ENCODE measurements at regions not wholly inside any gene's neighbourhood (a gene's known extent, or its start where the extent isn't known, plus 50 kb on each side); places are given as distances from the start of the nearest gene placed in this dataset.

- Histone ChIP-seq H3K23me2 (ENCODE audit: low read depth, low read length) (no peaks in the 10 kb centered on the region; the same call in 1 of the 2 replicates), H3K14ac (ENCODE audit: insufficient read length) (no peak overlapping the region), H2BK120ac (replicated peaks; ENCODE audit: low read depth, low read length) (no peak overlapping the region), H3K23ac (ENCODE audit: insufficient read length) (no peak overlapping the region), H3K9me3 (ENCODE audit: insufficient read depth in 2 of 2, low read depth in 1 of 2, low read length in 1 of 2) (no peaks in the 10 kb centered on the region), H2BK20ac (ENCODE audit: low read length) (no peak overlapping the region), H3K56ac (replicated peaks; ENCODE audit: insufficient read length, low read depth, low read length) (no peak overlapping the region), H4K8ac (ENCODE audit: extremely low read depth, insufficient read depth, low read length) (no peak overlapping the region), H4K91ac (replicated peaks; ENCODE audit: insufficient read length, low read length) (no peak overlapping the region), H2AFZ (ENCODE audit: low read length) (no peak overlapping the region), H3K18ac (ENCODE audit: extremely low read depth, low read length) (no peak overlapping the region), H3K4me1 (replicated peaks in 1 of 4; ENCODE audit: control insufficient read depth in 3 of 4, insufficient read depth in 4 of 4, low read length in 3 of 4) (no peaks in the 10 kb centered on the region), H3K79me2 (ENCODE audit: control insufficient read depth in 1 of 2, insufficient read depth in 2 of 2, low read length in 2 of 2) (no peaks in the 10 kb centered on the region), H2BK12ac (ENCODE audit: low read depth, low read length) (no peak overlapping the region), H3K9ac (replicated peaks in 1 of 4; ENCODE audit: extremely low read depth in 1 of 4, low read depth in 3 of 4, low read length in 3 of 4) (no peak overlapping the region), H3K4ac (replicated peaks; ENCODE audit: insufficient read length, low read depth, low read length) (no peak overlapping the region), H4K20me1 (replicated peaks in 1 of 2; ENCODE audit: control insufficient read depth in 1 of 2, insufficient read depth in 2 of 2, low read length in 2 of 2) (no peaks in the 10 kb centered on the region), H3K79me1 (ENCODE audit: low read depth, low read length) (no peaks in the 10 kb centered on the region), H3K4me2 (ENCODE audit: insufficient read depth in 1 of 2, low read depth in 2 of 2, low read length in 2 of 2) (no peak overlapping the region), H3K27me3 (replicated peaks in 1 of 4; ENCODE audit: control insufficient read depth in 3 of 4, extremely low read depth in 1 of 4, insufficient read depth in 3 of 4, low read length in 3 of 4) (no peaks in the 10 kb centered on the region), H3K36me3 (ENCODE audit: control insufficient read depth in 2 of 4, insufficient read depth in 4 of 4, low read length in 3 of 4) (no peaks in the 10 kb centered on the region), H2BK15ac (ENCODE audit: low read length) (no peak overlapping the region), H2AK5ac (ENCODE audit: low read depth, low read length) (no peak overlapping the region), H3K4me3 (ENCODE audit: extremely low read depth in 1 of 4, insufficient read depth in 2 of 4, low read depth in 3 of 4, low read length in 4 of 4) (no peak overlapping the region), H3K27ac (ENCODE audit: low read depth, low read length) (no peak overlapping the region), H2BK5ac (ENCODE audit: low read depth, low read length) (no peak overlapping the region), H4K5ac (ENCODE audit: insufficient read length, low read depth, low read length) (no peak overlapping the region)
- CTCF ChIA-PET (ENCODE audit: partially characterized antibody): no interaction called here
- no peak for TF ChIP-seq CREB1 (IDR thresholded peaks at IDR 0.05)
- TF ChIP-seq HDAC2 (IDR thresholded peaks at IDR 0.05; ENCODE audit: borderline replicate concordance in 1 of 2, low read depth in 2 of 2, low read length in 2 of 2): no peak
- TF ChIP-seq KDM4A (IDR thresholded peaks at IDR 0.05; ENCODE audit: low read depth, low read length, severe bottlenecking): no peak
- TF ChIP-seq PHF8 (conservative IDR thresholded peaks at IDR 0.05; ENCODE audit: low read depth, low read length): no peak
- TF ChIP-seq BCL11A (IDR thresholded peaks at IDR 0.05; ENCODE audit: low read depth in 2 of 2, low read length in 2 of 2): no peak
- 90% methylated on average over 1 of the region's 1 CpG; no CpG with 5 or more reads in 1 of the 2 experiments for WGBS, 2 experiments (ENCODE audit: extremely low coverage in 1 of 2, insufficient coverage in 1 of 2, insufficient read length in 1 of 2, insufficient replicate concordance in 2 of 2, low coverage in 1 of 2, low lambda C conversion rate in 2 of 2, missing lambda C conversion rate in 1 of 2)
- POLR2A ChIA-PET (ENCODE audit: partially characterized antibody): no interaction called here
- FAIRE-seq (no peak), DNase-seq (ENCODE audit: low read depth in 1 of 2, low spot score in 2 of 2) (no peak)
Observed at GRCh38 chr2:59744436-59744835, 809.0 kb downstream of the BCL11A start.
